DND-41 (cell line): ENCODE measurements at regions not wholly inside any gene's neighbourhood (a gene's known extent, or its start where the extent isn't known, plus 50 kb on each side); places are given as distances from the start of the nearest gene placed in this dataset.

Experiments
- ATAC-seq: fragments of 200-7000 bp; cut with Tn5 transposase; 3 replicates; pipeline ENCODE4 v1.9.1; 2021; ENCODE audit warnings: low read depth; ENCODE audit not compliant: insufficient read depth
- DNase-seq: peaks from one replicate; pipeline ENCODE4 v3.0.0-alpha.2; 2020
- H2AFZ ChIP-seq: 2 replicates; pipeline ENCODE4 v1.6.0; 2012; ENCODE audit warnings: low read depth, low read length
- H3K27ac ChIP-seq: 2 replicates; pipeline ENCODE4 v1.5.1; 2012; ENCODE audit warnings: low read length, inconsistent platforms
- H3K27me3 ChIP-seq: fragments of 200-600 bp; sonication (generic); 2 replicates; pipeline ENCODE4 v1.6.0; 2012; ENCODE audit warnings: low read length, mild to moderate bottlenecking, inconsistent platforms; ENCODE audit not compliant: insufficient read depth, poor library complexity
- H3K36me3 ChIP-seq: 2 replicates; pipeline ENCODE4 v1.5.1; 2012; ENCODE audit warnings: low read length, inconsistent platforms; ENCODE audit not compliant: insufficient read depth
- H3K4me1 ChIP-seq: 2 replicates; pipeline ENCODE4 v1.5.1; 2012; ENCODE audit warnings: mild to moderate bottlenecking, low read length; ENCODE audit not compliant: insufficient read depth
- H3K4me2 ChIP-seq: 2 replicates; pipeline ENCODE4 v1.6.0; 2012; ENCODE audit warnings: mild to moderate bottlenecking, moderate library complexity, low read length, inconsistent platforms; ENCODE audit not compliant: insufficient read depth
- H3K4me3 ChIP-seq, 2 experiments: fragments of 200-600 bp in 1 of 2; shearing (Covaris generic) in 1 of 2; 2 replicates each; pipeline ENCODE4 v1.5.1; 2012 to 2016; ENCODE audit warnings: inconsistent platforms in 2 of 2, low read length in 2 of 2, mild to moderate bottlenecking in 2 of 2, low read depth in 1 of 2, moderate library complexity in 1 of 2
- H3K79me2 ChIP-seq: 2 replicates; pipeline ENCODE4 v1.6.0; 2012; ENCODE audit warnings: low read length, inconsistent platforms; ENCODE audit not compliant: insufficient read depth
- H3K9ac ChIP-seq: 2 replicates; pipeline ENCODE4 v1.6.0; 2012; ENCODE audit warnings: low read depth, mild to moderate bottlenecking, inconsistent platforms, low read length, moderate library complexity
- H3K9me3 ChIP-seq: 2 replicates; pipeline ENCODE4 v1.5.1; 2012; ENCODE audit warnings: low read length, moderate library complexity, mild to moderate bottlenecking, inconsistent platforms; ENCODE audit not compliant: insufficient read depth, severe bottlenecking
- H4K20me1 ChIP-seq: 2 replicates; pipeline ENCODE4 v1.6.0; 2012; ENCODE audit warnings: low read length; ENCODE audit not compliant: insufficient read depth
- CTCF ChIP-seq: IDR thresholded peaks from 2 replicates; pipeline ENCODE4 v1.5.1; 2012; ENCODE audit warnings: borderline replicate concordance, low read length, moderate library complexity, mild to moderate bottlenecking; ENCODE audit not compliant: poor library complexity, severe bottlenecking; ENCODE audit errors: extremely low read depth
- EZH2 ChIP-seq: IDR thresholded peaks from 3 replicates; pipeline ENCODE4 v1.6.1; 2012; ENCODE audit warnings: borderline replicate concordance, low read depth, mild to moderate bottlenecking, moderate library complexity, low read length, inconsistent platforms; ENCODE audit not compliant: severe bottlenecking

- H4K20me1 ChIP-seq = no peaks in the 10 kb centered on the region
- no peak overlapping the region for H3K4me3 ChIP-seq
- H3K4me2 ChIP-seq = no peak overlapping the region
- no peak overlapping the region for H2AFZ ChIP-seq
- no peak overlapping the region for H3K27ac ChIP-seq
- H3K9ac ChIP-seq = no peak overlapping the region
- H3K79me2 ChIP-seq = no peaks in the 10 kb centered on the region
- no peaks in the 10 kb centered on the region for H3K9me3 ChIP-seq
- TF ChIP-seq CTCF (no peak), EZH2 (no peak)
- H3K4me1 ChIP-seq = no peaks in the 10 kb centered on the region
- ATAC-seq (no peak), DNase-seq (no peak)
- H3K27me3 ChIP-seq = no peaks in the 10 kb centered on the region
- H3K36me3 ChIP-seq = no peaks in the 10 kb centered on the region
These were observed 316.2 kb upstream of the FMN2 start for GRCh38 chr1:239775466-239775865.

GRCh38 chr1:239778208-239778813, 313.4 kb upstream of the FMN2 start:
- Histone ChIP-seq H3K9me3 (no peaks in the 10 kb centered on the region), H3K4me2 (no peak overlapping the region), H3K4me1 (no peaks in the 10 kb centered on the region), H2AFZ (no peak overlapping the region), H3K27ac (no peak overlapping the region), H3K36me3 (no peaks in the 10 kb centered on the region), H4K20me1 (no peaks in the 10 kb centered on the region), H3K9ac (no peak overlapping the region), H3K79me2 (no peaks in the 10 kb centered on the region), H3K4me3 (no peak overlapping the region), H3K27me3 (no peaks in the 10 kb centered on the region)
- DNase-seq (no peak), ATAC-seq (no peak)
- TF ChIP-seq EZH2 = no peak
- no peak for TF ChIP-seq CTCF

GRCh38 chr1:239779962-239780361, 311.7 kb upstream of the FMN2 start:
- no peak overlapping the region for H3K4me3 ChIP-seq
- H3K9me3 ChIP-seq = no peaks in the 10 kb centered on the region
- H3K4me1 ChIP-seq = no peaks in the 10 kb centered on the region
- no peak overlapping the region for H3K4me2 ChIP-seq
- H3K9ac ChIP-seq = no peak overlapping the region
- no peaks in the 10 kb centered on the region for H3K27me3 ChIP-seq
- DNase-seq (no peak), ATAC-seq (no peak)
- TF ChIP-seq CTCF (no peak), EZH2 (no peak)
- H3K79me2 ChIP-seq = no peaks in the 10 kb centered on the region
- H3K27ac ChIP-seq = no peak overlapping the region
- H4K20me1 ChIP-seq = no peaks in the 10 kb centered on the region
- no peaks in the 10 kb centered on the region for H3K36me3 ChIP-seq
- no peak overlapping the region for H2AFZ ChIP-seq
